ENCODE measurements at regions not wholly inside any gene's neighbourhood (a gene's known extent, or its start where the extent isn't known, plus 50 kb on each side); places are given as distances from the start of the nearest gene placed in this dataset.

DNA sequence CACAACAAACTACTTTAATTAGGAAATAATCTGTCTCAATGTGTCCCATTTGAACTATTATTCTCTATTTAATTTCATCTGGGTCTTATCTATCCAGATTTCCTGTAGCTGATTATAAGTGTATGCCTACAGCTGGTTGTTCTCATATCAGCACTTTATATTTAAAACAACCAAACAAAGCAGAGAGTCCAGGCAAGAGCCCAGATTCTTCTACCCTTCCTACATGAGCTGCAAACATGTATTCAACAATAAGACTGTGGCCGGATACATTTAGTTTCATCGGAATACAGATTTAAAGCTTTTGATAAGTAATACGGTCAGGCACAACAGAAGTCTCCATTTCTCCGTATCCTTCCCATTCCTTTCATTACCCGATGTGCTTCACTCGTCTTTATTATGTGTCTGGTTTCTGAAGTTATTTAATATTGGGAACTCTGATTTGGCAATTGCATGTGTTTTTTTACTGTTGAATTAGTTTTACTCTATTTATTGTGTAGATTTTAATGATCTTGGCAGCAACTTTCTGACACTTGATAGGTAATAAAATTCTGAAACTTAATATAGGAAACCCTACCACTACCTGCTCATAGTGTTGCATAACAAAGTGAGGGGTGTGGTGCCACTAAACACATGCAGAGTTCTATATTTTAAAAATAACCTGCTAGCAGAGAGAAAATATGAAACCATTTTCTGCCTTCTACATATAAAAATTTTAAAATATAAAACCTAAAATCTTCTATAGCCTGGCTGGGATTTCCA, 653.5 kb upstream of the PTCHD4 start:
- no peak for TF ChIP-seq MYC (IDR thresholded peaks at IDR 0.05; ENCODE audit: low read depth, low read length)
- TF ChIP-seq, protein P1, sequence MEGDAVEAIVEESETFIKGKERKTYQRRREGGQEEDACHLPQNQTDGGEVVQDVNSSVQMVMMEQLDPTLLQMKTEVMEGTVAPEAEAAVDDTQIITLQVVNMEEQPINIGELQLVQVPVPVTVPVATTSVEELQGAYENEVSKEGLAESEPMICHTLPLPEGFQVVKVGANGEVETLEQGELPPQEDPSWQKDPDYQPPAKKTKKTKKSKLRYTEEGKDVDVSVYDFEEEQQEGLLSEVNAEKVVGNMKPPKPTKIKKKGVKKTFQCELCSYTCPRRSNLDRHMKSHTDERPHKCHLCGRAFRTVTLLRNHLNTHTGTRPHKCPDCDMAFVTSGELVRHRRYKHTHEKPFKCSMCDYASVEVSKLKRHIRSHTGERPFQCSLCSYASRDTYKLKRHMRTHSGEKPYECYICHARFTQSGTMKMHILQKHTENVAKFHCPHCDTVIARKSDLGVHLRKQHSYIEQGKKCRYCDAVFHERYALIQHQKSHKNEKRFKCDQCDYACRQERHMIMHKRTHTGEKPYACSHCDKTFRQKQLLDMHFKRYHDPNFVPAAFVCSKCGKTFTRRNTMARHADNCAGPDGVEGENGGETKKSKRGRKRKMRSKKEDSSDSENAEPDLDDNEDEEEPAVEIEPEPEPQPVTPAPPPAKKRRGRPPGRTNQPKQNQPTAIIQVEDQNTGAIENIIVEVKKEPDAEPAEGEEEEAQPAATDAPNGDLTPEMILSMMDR (IDR thresholded peaks at IDR 0.05; ENCODE audit: low read depth, low read length): no peak
- TF ChIP-seq, protein P2, sequence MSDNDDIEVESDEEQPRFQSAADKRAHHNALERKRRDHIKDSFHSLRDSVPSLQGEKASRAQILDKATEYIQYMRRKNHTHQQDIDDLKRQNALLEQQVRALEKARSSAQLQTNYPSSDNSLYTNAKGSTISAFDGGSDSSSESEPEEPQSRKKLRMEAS (IDR thresholded peaks at IDR 0.05; ENCODE audit: low read depth, low read length): no peak
- no peak for TF ChIP-seq POLR2A (IDR thresholded peaks at IDR 0.05; ENCODE audit: extremely low read depth, insufficient read length)
- DNase-seq (ENCODE audit: low read depth): no peak
- no peak overlapping the region for H3K4me3 ChIP-seq (ENCODE audit: low read depth, low read length)

DNA sequence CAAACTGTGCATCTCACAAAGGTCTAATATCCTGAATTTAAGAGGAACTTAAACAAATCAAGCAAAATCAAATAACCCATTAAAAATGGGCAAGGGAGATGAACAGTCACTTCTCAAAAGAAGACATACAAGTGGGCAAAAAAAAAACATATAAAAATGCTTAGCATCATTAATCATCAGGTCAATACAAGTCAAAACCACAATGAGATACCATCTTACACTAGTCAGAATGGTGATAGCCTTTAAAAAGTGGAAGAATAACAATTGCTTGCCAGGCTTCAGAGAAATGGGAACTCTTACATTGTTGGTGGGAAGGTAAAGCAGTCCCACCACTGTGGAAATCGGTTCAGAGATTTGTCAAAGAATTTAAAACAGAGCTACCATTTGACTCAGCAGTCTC, 646.7 kb upstream of the PTCHD4 start:
- TF ChIP-seq, protein P1 (IDR thresholded peaks at IDR 0.05; ENCODE audit: low read depth, low read length): no peak
- TF ChIP-seq, protein P2 (IDR thresholded peaks at IDR 0.05; ENCODE audit: low read depth, low read length): no peak
- no peak for TF ChIP-seq POLR2A (IDR thresholded peaks at IDR 0.05; ENCODE audit: extremely low read depth, insufficient read length)
- TF ChIP-seq MYC (IDR thresholded peaks at IDR 0.05; ENCODE audit: low read depth, low read length): no peak
- H3K4me3 ChIP-seq (ENCODE audit: low read depth, low read length): no peak overlapping the region
- DNase-seq (ENCODE audit: low read depth): no peak

DNA sequence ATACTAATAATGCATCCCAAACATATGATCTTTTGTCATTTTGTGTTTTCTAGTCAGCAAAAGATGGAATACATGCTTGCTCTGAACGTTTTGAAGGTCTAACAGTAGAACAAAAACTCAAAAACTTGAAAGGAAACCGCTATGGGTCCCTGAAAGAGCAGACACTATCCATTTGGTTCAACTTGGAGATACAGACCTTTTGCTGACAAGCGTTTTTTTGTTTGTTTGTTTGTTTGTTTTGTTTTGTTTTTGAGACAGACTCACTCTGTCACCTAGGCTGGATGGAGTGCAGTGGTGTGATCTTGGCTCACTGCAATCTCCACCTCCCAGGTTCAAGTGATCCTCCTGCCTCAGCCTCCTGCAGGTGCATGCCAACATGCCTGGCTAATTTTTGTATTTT, 644.3 kb upstream of the PTCHD4 start:
- H3K4me3 ChIP-seq (ENCODE audit: low read depth, low read length): no peak overlapping the region
- DNase-seq (ENCODE audit: low read depth): no peak
- TF ChIP-seq, protein P2 (IDR thresholded peaks at IDR 0.05; ENCODE audit: low read depth, low read length): no peak
- TF ChIP-seq POLR2A (IDR thresholded peaks at IDR 0.05; ENCODE audit: extremely low read depth, insufficient read length): no peak
- TF ChIP-seq, protein P1 (IDR thresholded peaks at IDR 0.05; ENCODE audit: low read depth, low read length): no peak

DNA sequence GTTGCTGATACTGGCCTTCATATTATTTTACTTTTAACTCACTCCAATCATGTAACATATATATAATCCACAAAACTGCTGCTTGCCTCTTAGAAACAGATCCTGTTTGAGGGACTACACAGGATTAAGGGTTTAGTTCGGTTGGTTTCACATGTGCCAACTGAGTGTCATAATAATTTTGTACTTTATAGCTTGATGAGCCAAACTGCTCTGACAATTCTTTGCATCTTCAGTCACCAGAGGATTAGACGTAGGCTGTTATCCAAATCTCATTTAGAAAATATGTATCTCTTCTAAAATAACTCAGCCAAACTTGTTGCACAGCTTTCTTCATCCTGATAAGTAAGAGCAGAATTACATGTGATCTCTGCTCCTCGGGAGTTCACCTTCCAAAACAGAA, 643.6 kb upstream of the PTCHD4 start:
- no peak overlapping the region for H3K4me3 ChIP-seq (ENCODE audit: low read depth, low read length)
- DNase-seq (ENCODE audit: low read depth): no peak
- TF ChIP-seq, protein P1 (IDR thresholded peaks at IDR 0.05; ENCODE audit: low read depth, low read length): no peak
- TF ChIP-seq, protein P2 (IDR thresholded peaks at IDR 0.05; ENCODE audit: low read depth, low read length): no peak
- TF ChIP-seq MYC (IDR thresholded peaks at IDR 0.05; ENCODE audit: low read depth, low read length) (no peak), POLR2A (IDR thresholded peaks at IDR 0.05; ENCODE audit: extremely low read depth, insufficient read length) (no peak)

DNA sequence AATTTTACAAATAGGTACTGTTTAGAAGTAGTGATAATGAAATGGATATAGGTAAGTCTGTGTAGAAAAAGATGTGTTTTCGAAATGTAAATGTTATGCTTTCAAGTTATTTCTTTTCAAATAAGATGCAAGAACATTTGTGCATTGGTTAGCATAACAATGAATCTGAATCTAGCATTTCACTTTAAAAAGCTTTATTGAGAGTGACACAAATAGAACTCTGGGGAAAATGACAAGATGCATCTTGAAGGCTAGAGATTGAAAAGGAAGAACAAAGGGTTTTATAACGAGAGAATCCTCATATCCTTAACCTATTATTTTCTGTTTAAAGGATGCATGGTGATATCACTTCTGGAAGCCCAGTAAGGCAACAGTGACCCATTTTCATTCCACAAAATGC, 639.9 kb upstream of the PTCHD4 start:
- TF ChIP-seq MYC (IDR thresholded peaks at IDR 0.05; ENCODE audit: low read depth, low read length) (no peak), POLR2A (IDR thresholded peaks at IDR 0.05; ENCODE audit: extremely low read depth, insufficient read length) (no peak)
- TF ChIP-seq, protein P2 (IDR thresholded peaks at IDR 0.05; ENCODE audit: low read depth, low read length): no peak
- TF ChIP-seq, protein P1 (IDR thresholded peaks at IDR 0.05; ENCODE audit: low read depth, low read length): no peak
- DNase-seq (ENCODE audit: low read depth): no peak
- no peak overlapping the region for H3K4me3 ChIP-seq (ENCODE audit: low read depth, low read length)

Measured in NB4 (cell line).